GM12878 (cell line): ENCODE measurements at regions not wholly inside any gene's neighbourhood (a gene's known extent, or its start where the extent isn't known, plus 50 kb on each side); places are given as distances from the start of the nearest gene placed in this dataset.

ENCODE experiments used
- ATAC-seq: fragments of 200-7000 bp; cut with Tn5 transposase; 3 replicates; pipeline ENCODE4 v1.9.1; 2020; ENCODE audit warnings: mild to moderate bottlenecking, moderate library complexity
- BruUV-seq: library from RNA; stranded (reverse); fragments of 400-500 nt; replicated peaks from 2 replicates; lab custom pipeline; 2021; lab: Mats Ljungman, UMichigan
- CTCF ChIA-PET: fragments of 300-600 bp; sonication (Branson Sonifier 250); formaldehyde crosslinking; extraction: SDS; loops from one replicate; lab custom pipeline; 2021; ENCODE audit warnings: inconsistent platforms; lab: Yijun Ruan, JAX
- POLR2A ChIA-PET: fragments of 350-600 bp; formaldehyde crosslinking; extraction: SDS; loops from one replicate; lab custom pipeline; 2021; ENCODE audit warnings: inconsistent platforms; lab: Charles Lee
- RAD21 ChIA-PET: fragments of 300-600 bp; sonication (Branson Sonifier 250); formaldehyde crosslinking; loops from one replicate; lab custom pipeline; 2023; ENCODE audit warnings: antibody characterized with exemption; ENCODE audit not compliant: unreplicated experiment; lab: Charles Lee
- SMC1A ChIA-PET: fragments of 300-600 bp; sonication (Branson Sonifier 250); formaldehyde crosslinking; loops from one replicate; lab custom pipeline; 2023; ENCODE audit not compliant: unreplicated experiment, uncharacterized antibody; lab: Charles Lee
- DNase-seq: peaks from one replicate; pipeline ENCODE4 v3.0.0-alpha.2; 2011; ENCODE audit warnings: low read depth, low spot score
- FAIRE-seq: peaks from 3 replicates; lab custom pipeline; 2011; peaks lifted over from hg19 to GRCh38; lab: Jason Lieb, UNC
- H2AFZ ChIP-seq: 2 replicates; pipeline ENCODE4 v1.6.0; 2011; ENCODE audit warnings: low read depth, low read length, control low read depth; ENCODE audit not compliant: control insufficient read depth
- H3K27ac ChIP-seq: 2 replicates; pipeline ENCODE4 v1.5.1; 2011; ENCODE audit warnings: control low read depth; ENCODE audit not compliant: control insufficient read depth, insufficient read depth
- H3K27me3 ChIP-seq, 2 experiments: replicated peaks in 1 of 2; 2 replicates each; pipeline versions ENCODE4 v1.6.0 to v1.6.1; 2011; ENCODE audit warnings: low read length in 1 of 2; ENCODE audit not compliant: control insufficient read depth in 2 of 2, insufficient read depth in 2 of 2
- H3K36me3 ChIP-seq, 2 experiments: 2 replicates each; pipeline ENCODE4 v1.5.1; 2011; ENCODE audit warnings: low read length in 1 of 2; ENCODE audit not compliant: control insufficient read depth in 2 of 2, insufficient read depth in 2 of 2
- H3K4me1 ChIP-seq: 2 replicates; pipeline ENCODE4 v1.6.1; 2011; ENCODE audit warnings: mild to moderate bottlenecking, low read length, moderate library complexity, mixed read lengths; ENCODE audit not compliant: control insufficient read depth, insufficient read depth
- H3K4me2 ChIP-seq: 2 replicates; pipeline ENCODE4 v1.6.0; 2011; ENCODE audit warnings: control low read depth; ENCODE audit not compliant: control insufficient read depth, insufficient read depth
- H3K4me3 ChIP-seq: fragments of 200-600 bp; sonication (generic); 2 replicates; pipeline ENCODE4 v1.5.1; 2016
- H3K79me2 ChIP-seq: 2 replicates; pipeline ENCODE4 v1.6.0; 2011; ENCODE audit warnings: low read length; ENCODE audit not compliant: control insufficient read depth, insufficient read depth
- H3K9ac ChIP-seq: 2 replicates; pipeline ENCODE4 v1.8.0; 2011; ENCODE audit warnings: low read length, control low read depth, mixed read lengths; ENCODE audit not compliant: control insufficient read depth, insufficient read depth
- H3K9me3 ChIP-seq: replicated peaks from 3 replicates; pipeline ENCODE4 v1.5.1; 2011; ENCODE audit warnings: mild to moderate bottlenecking, low read length; ENCODE audit not compliant: control insufficient read depth, insufficient read depth
- H4K20me1 ChIP-seq: 2 replicates; pipeline ENCODE4 v1.6.0; 2011; ENCODE audit not compliant: control insufficient read depth, insufficient read depth
- E2F8 ChIP-seq: fragments of 450-650 bp; IDR thresholded peaks from 2 replicates; pipeline ENCODE4 v1.6.1; 2018; ENCODE audit warnings: mild to moderate bottlenecking, low read depth, moderate library complexity; ENCODE audit not compliant: partially characterized antibody
- GATAD2B ChIP-seq: fragments of 450-650 bp; conservative IDR thresholded peaks from 2 replicates; pipeline ENCODE4 v1.6.1; 2017; ENCODE audit warnings: low read depth, mild to moderate bottlenecking, moderate library complexity
- IKZF1 ChIP-seq: fragments of 450-650 bp; conservative IDR thresholded peaks from 2 replicates; pipeline ENCODE4 v1.6.1; 2017; ENCODE audit warnings: antibody characterized with exemption, mild to moderate bottlenecking
- MAX ChIP-seq: IDR thresholded peaks from 2 replicates; pipeline ENCODE4 v1.6.1; 2012; ENCODE audit warnings: low read depth, low read length, improper control_type of control experiment
- MTA2 ChIP-seq: fragments of 450-650 bp; IDR thresholded peaks from 2 replicates; pipeline ENCODE4 v1.6.1; 2016; ENCODE audit warnings: low read depth, mild to moderate bottlenecking, moderate library complexity
- MYB ChIP-seq: fragments of 150-350 bp; IDR thresholded peaks from 2 replicates; pipeline ENCODE4 v1.6.1; 2014; ENCODE audit warnings: mild to moderate bottlenecking, low read depth, low read length, borderline replicate concordance
- NRF1 ChIP-seq: conservative IDR thresholded peaks from 2 replicates; pipeline ENCODE4 v1.6.1; 2011; ENCODE audit warnings: mild to moderate bottlenecking, low read depth, low read length, improper control_type of control experiment
- PAX8 ChIP-seq: fragments of 450-650 bp; IDR thresholded peaks from 2 replicates; pipeline ENCODE4 v1.6.1; 2017; ENCODE audit warnings: mild to moderate bottlenecking, moderate library complexity
- PML ChIP-seq: IDR thresholded peaks from 2 replicates; pipeline ENCODE4 v1.6.1; 2012; ENCODE audit warnings: low read length, inconsistent platforms
- SMAD1 ChIP-seq: fragments of 450-650 bp; IDR thresholded peaks from 2 replicates; pipeline ENCODE4 v1.6.1; 2018; ENCODE audit warnings: mild to moderate bottlenecking, low read depth; ENCODE audit not compliant: partially characterized antibody
- STAT3 ChIP-seq: IDR thresholded peaks from 2 replicates; pipeline ENCODE4 v1.6.1; 2011; ENCODE audit warnings: low read depth, low read length, improper control_type of control experiment
- ZNF24 ChIP-seq: fragments of 450-650 bp; IDR thresholded peaks from 2 replicates; pipeline ENCODE4 v1.6.1; 2017; ENCODE audit warnings: antibody characterized with exemption, mild to moderate bottlenecking
- ZSCAN29 ChIP-seq: fragments of 450-650 bp; IDR thresholded peaks from 2 replicates; pipeline ENCODE4 v1.6.1; 2017; ENCODE audit warnings: mild to moderate bottlenecking, moderate library complexity
- WGBS: methylation state at CpG from one replicate; pipeline ENCODE4 v1.1.6; 2016; ENCODE audit warnings: low lambda C conversion rate; ENCODE audit not compliant: insufficient replicate concordance, insufficient coverage; ENCODE audit errors: missing lambda C conversion rate; 5-methylcytosine and 5-hydroxymethylcytosine counted together
- in situ Hi-C: fragments of 300-500 bp; cut with MboI; formaldehyde crosslinking; loops from 9 replicates; pipeline ENCODE4 v1.14.3; 2018; ENCODE audit warnings: mixed read lengths
- intact Hi-C: fragments of 100-400 bp; cut with micrococcal nuclease; formaldehyde crosslinking; loops from one replicate; pipeline ENCODE4 v1.14.2; 2022; ENCODE audit not compliant: unreplicated experiment
- TF ChIP-seq, protein P1 (sequence below): fragments of 450-650 bp; conservative IDR thresholded peaks from 2 replicates; pipeline ENCODE4 v1.6.1; 2017; ENCODE audit warnings: mild to moderate bottlenecking, moderate library complexity
- TF ChIP-seq, protein P2 (sequence below): IDR thresholded peaks from 2 replicates; pipeline ENCODE4 v1.6.1; 2012; ENCODE audit warnings: low read depth, low read length, improper control_type of control experiment

GRCh38 chr5:38656568-38656967 lies 100.1 kb upstream of the LIFR start:
- ATAC-seq (no peak), DNase-seq (no peak), FAIRE-seq (no peak)
- SMC1A ChIA-PET = interaction anchor here (0.8 kb wide), 1 partner anchor 11 kb away, joined by 3 read pairs; no protein-coding TSS in a partner anchor
- intact Hi-C loops (no loop called here), in situ Hi-C loops (no loop called here)
- CTCF ChIA-PET = interaction anchor here (1.6 kb wide), 1 partner anchor 215 kb away, joined by 3 read pairs; no protein-coding TSS in a partner anchor
- no peaks in the 10 kb centered on the region for H4K20me1 ChIP-seq
- H3K9ac ChIP-seq = no peak overlapping the region
- no peaks in the 10 kb centered on the region for H3K36me3 ChIP-seq
- H3K27ac ChIP-seq = no peak overlapping the region
- H3K4me3 ChIP-seq = no peak overlapping the region
- no peaks in the 10 kb centered on the region for H3K79me2 ChIP-seq
- POLR2A ChIA-PET = no interaction called here
- H3K27me3 ChIP-seq = no peaks in the 10 kb centered on the region
- BruUV-seq = no TSS peak
- WGBS = 22% methylated on average over 2 of the region's 2 CpGs
- H3K9me3 ChIP-seq = no peaks in the 10 kb centered on the region
- H2AFZ ChIP-seq = no peak overlapping the region
- H3K4me1 ChIP-seq = no peaks in the 10 kb centered on the region
- H3K4me2 ChIP-seq = no peak overlapping the region
- TF ChIP-seq IKZF1 (no peak), PAX8 (no peak), NRF1 (no peak), PML (no peak), E2F8 (no peak), STAT3 (no peak), ZNF24 (no peak), MTA2 (no peak), MAX (no peak), MYB (no peak), SMAD1 (no peak), ZSCAN29 (no peak), GATAD2B (no peak)
- TF ChIP-seq, protein P1, sequence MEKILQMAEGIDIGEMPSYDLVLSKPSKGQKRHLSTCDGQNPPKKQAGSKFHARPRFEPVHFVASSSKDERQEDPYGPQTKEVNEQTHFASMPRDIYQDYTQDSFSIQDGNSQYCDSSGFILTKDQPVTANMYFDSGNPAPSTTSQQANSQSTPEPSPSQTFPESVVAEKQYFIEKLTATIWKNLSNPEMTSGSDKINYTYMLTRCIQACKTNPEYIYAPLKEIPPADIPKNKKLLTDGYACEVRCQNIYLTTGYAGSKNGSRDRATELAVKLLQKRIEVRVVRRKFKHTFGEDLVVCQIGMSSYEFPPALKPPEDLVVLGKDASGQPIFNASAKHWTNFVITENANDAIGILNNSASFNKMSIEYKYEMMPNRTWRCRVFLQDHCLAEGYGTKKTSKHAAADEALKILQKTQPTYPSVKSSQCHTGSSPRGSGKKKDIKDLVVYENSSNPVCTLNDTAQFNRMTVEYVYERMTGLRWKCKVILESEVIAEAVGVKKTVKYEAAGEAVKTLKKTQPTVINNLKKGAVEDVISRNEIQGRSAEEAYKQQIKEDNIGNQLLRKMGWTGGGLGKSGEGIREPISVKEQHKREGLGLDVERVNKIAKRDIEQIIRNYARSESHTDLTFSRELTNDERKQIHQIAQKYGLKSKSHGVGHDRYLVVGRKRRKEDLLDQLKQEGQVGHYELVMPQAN = no peak
- TF ChIP-seq, protein P2, sequence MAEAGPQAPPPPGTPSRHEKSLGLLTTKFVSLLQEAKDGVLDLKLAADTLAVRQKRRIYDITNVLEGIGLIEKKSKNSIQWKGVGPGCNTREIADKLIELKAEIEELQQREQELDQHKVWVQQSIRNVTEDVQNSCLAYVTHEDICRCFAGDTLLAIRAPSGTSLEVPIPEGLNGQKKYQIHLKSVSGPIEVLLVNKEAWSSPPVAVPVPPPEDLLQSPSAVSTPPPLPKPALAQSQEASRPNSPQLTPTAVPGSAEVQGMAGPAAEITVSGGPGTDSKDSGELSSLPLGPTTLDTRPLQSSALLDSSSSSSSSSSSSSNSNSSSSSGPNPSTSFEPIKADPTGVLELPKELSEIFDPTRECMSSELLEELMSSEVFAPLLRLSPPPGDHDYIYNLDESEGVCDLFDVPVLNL = no peak
- RAD21 ChIA-PET = interaction anchor here (1.1 kb wide), 1 partner anchor 215 kb away, joined by 4 read pairs; no protein-coding TSS in a partner anchor
